Mucosa of gallbladder (tissue), 1 donor: ENCODE measurements at regions not wholly inside any gene's neighbourhood (a gene's known extent, or its start where the extent isn't known, plus 50 kb on each side); places are given as distances from the start of the nearest gene placed in this dataset.
"Not testable (repeated sequence)": the region's sequence is repeated elsewhere in the genome, so short reads cannot be mapped to it uniquely, and the experiment has no call there.

Experiments used
- DNase-seq: peaks from one replicate; pipeline ENCODE4 v3.0.0-alpha.2; 2020; ENCODE audit warnings: low spot score
- donor health status: DM: no; HTN: no; CAD: no.

- no peak for DNase-seq
Measured at GRCh38 chr10:6877722-6878392, 297.8 kb upstream of the PRKCQ start.

- DNase-seq = no peak
Measured at GRCh38 chr10:6877336-6877721, 297.3 kb upstream of the PRKCQ start.

- no peak for DNase-seq
Measured at GRCh38 chr10:6875269-6875865, 295.3 kb upstream of the PRKCQ start.

GRCh38 chr10:6871128-6871527 is 291.1 kb upstream of the PRKCQ start:
- DNase-seq = no peak

- DNase-seq = no peak
Measured at GRCh38 chr10:6868036-6868725, 288.1 kb upstream of the PRKCQ start.

- no peak for DNase-seq
Measured at GRCh38 chr10:6866757-6867156, 286.7 kb upstream of the PRKCQ start.

- DNase-seq = no peak
Measured at GRCh38 chr10:6864142-6864541, 284.1 kb upstream of the PRKCQ start.

GRCh38 chr10:6863381-6863780 is 283.3 kb upstream of the PRKCQ start:
- no peak for DNase-seq

- DNase-seq = no peak
Measured at GRCh38 chr10:6850452-6850851, 270.4 kb upstream of the PRKCQ start.

GRCh38 chr10:6847561-6847960 is 267.5 kb upstream of the PRKCQ start:
- DNase-seq = no peak

- no peak for DNase-seq
Measured at GRCh38 chr10:6843894-6844650, 264.0 kb upstream of the PRKCQ start.

GRCh38 chr10:6843481-6843881 is 263.4 kb upstream of the PRKCQ start:
- no peak for DNase-seq

GRCh38 chr10:6842722-6843121 is 262.6 kb upstream of the PRKCQ start:
- DNase-seq = no peak

GRCh38 chr10:6841761-6842160 is 261.7 kb upstream of the PRKCQ start:
- DNase-seq = no peak

- no peak for DNase-seq
Measured at GRCh38 chr10:6840766-6841165, 260.7 kb upstream of the PRKCQ start.

GRCh38 chr10:6840201-6840691 is 260.2 kb upstream of the PRKCQ start:
- DNase-seq = no peak

- DNase-seq = no peak
Measured at GRCh38 chr10:6838118-6838517, 258.0 kb upstream of the PRKCQ start.

GRCh38 chr10:6833458-6834011 is 253.5 kb upstream of the PRKCQ start:
- no peak for DNase-seq

GRCh38 chr10:6830981-6831380 is 250.9 kb upstream of the PRKCQ start:
- DNase-seq = not testable (repeated sequence)

GRCh38 chr10:6824793-6825192 is 244.7 kb upstream of the PRKCQ start:
- not testable (repeated sequence) for DNase-seq

- no peak for DNase-seq
Measured at GRCh38 chr10:6823770-6824169, 243.7 kb upstream of the PRKCQ start.

GRCh38 chr10:6819301-6819700 is 239.2 kb upstream of the PRKCQ start:
- no peak for DNase-seq
